ENCODE measurements at regions not wholly inside any gene's neighbourhood (a gene's known extent, or its start where the extent isn't known, plus 50 kb on each side); places are given as distances from the start of the nearest gene placed in this dataset.

GRCh38 chr6:21678990-21679389, 85.4 kb downstream of the SOX4 start:
- Histone ChIP-seq H3K27ac (replicated peaks) (no peak overlapping the region), H3K27me3 (ENCODE audit: insufficient read depth, poor library complexity, severe bottlenecking) (no peaks in the 10 kb centered on the region), H3K4me3 (replicated peaks; ENCODE audit: insufficient read depth, low read length) (no peak overlapping the region)
- no peak for TF ChIP-seq GABPA (IDR thresholded peaks at IDR 0.05; ENCODE audit: low read depth)
- no peak for DNase-seq (ENCODE audit: low read depth in 1 of 2, low spot score in 1 of 2)

- H3K4me3 ChIP-seq (replicated peaks; ENCODE audit: insufficient read depth, low read length), result no peak overlapping the region
- H3K27ac ChIP-seq (replicated peaks), result no peak overlapping the region
- TF ChIP-seq CTCF (IDR thresholded peaks at IDR 0.05; ENCODE audit: insufficient read depth, low read length) (no peak), SPI1 (IDR thresholded peaks at IDR 0.05; ENCODE audit: borderline replicate concordance, low read depth) (no peak), POLR2AphosphoS5 (IDR thresholded peaks at IDR 0.05; ENCODE audit: low read depth) (no peak), GABPA (IDR thresholded peaks at IDR 0.05; ENCODE audit: low read depth) (no peak)
- TF ChIP-seq, protein P1, sequence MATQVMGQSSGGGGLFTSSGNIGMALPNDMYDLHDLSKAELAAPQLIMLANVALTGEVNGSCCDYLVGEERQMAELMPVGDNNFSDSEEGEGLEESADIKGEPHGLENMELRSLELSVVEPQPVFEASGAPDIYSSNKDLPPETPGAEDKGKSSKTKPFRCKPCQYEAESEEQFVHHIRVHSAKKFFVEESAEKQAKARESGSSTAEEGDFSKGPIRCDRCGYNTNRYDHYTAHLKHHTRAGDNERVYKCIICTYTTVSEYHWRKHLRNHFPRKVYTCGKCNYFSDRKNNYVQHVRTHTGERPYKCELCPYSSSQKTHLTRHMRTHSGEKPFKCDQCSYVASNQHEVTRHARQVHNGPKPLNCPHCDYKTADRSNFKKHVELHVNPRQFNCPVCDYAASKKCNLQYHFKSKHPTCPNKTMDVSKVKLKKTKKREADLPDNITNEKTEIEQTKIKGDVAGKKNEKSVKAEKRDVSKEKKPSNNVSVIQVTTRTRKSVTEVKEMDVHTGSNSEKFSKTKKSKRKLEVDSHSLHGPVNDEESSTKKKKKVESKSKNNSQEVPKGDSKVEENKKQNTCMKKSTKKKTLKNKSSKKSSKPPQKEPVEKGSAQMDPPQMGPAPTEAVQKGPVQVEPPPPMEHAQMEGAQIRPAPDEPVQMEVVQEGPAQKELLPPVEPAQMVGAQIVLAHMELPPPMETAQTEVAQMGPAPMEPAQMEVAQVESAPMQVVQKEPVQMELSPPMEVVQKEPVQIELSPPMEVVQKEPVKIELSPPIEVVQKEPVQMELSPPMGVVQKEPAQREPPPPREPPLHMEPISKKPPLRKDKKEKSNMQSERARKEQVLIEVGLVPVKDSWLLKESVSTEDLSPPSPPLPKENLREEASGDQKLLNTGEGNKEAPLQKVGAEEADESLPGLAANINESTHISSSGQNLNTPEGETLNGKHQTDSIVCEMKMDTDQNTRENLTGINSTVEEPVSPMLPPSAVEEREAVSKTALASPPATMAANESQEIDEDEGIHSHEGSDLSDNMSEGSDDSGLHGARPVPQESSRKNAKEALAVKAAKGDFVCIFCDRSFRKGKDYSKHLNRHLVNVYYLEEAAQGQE (IDR thresholded peaks at IDR 0.05; ENCODE audit: insufficient replicate concordance, low read depth), result no peak
- H3K27me3 ChIP-seq (ENCODE audit: insufficient read depth, poor library complexity, severe bottlenecking), result no peaks in the 10 kb centered on the region
- DNase-seq (ENCODE audit: low read depth in 1 of 2, low spot score in 1 of 2), result no peak
These were observed 86.3 kb downstream of the SOX4 start for GRCh38 chr6:21679761-21680265.

DNA sequence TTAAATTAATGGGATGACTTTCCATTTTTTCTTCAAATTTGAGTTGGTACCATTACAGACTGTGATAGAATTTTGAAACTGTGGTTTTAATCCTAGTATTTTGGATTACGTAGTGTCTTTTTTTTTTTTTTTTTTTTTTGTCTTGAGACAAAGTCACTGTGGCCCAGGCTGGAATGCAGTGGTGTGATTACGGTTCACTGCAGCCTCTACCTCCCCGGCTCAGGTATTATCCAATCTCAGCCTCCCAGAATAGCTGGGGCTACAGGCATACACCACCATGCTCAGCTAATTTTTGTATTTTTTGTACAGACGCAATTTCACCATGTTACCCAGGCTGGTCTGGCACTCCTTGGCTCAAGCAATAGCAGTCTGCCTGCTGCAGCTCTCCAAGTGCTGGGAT, 87.1 kb downstream of the SOX4 start:
- no peak for DNase-seq (ENCODE audit: low read depth in 1 of 2, low spot score in 1 of 2)
- Histone ChIP-seq H3K27me3 (ENCODE audit: insufficient read depth, poor library complexity, severe bottlenecking) (no peaks in the 10 kb centered on the region), H3K27ac (replicated peaks) (no peak overlapping the region), H3K4me3 (replicated peaks; ENCODE audit: insufficient read depth, low read length) (no peak overlapping the region)
- TF ChIP-seq SPI1 (IDR thresholded peaks at IDR 0.05; ENCODE audit: borderline replicate concordance, low read depth) (no peak), GABPA (IDR thresholded peaks at IDR 0.05; ENCODE audit: low read depth) (no peak), POLR2AphosphoS5 (IDR thresholded peaks at IDR 0.05; ENCODE audit: low read depth) (no peak)

- no peak for DNase-seq (ENCODE audit: low read depth in 1 of 2, low spot score in 1 of 2)
- no peaks in the 10 kb centered on the region for H3K27me3 ChIP-seq (ENCODE audit: insufficient read depth, poor library complexity, severe bottlenecking)
- TF ChIP-seq GABPA (IDR thresholded peaks at IDR 0.05; ENCODE audit: low read depth) (no peak), SPI1 (IDR thresholded peaks at IDR 0.05; ENCODE audit: borderline replicate concordance, low read depth) (no peak), CTCF (IDR thresholded peaks at IDR 0.05; ENCODE audit: insufficient read depth, low read length) (no peak), POLR2AphosphoS5 (IDR thresholded peaks at IDR 0.05; ENCODE audit: low read depth) (no peak)
- TF ChIP-seq, protein P1 (IDR thresholded peaks at IDR 0.05; ENCODE audit: insufficient replicate concordance, low read depth), result no peak
- no peak overlapping the region for H3K4me3 ChIP-seq (replicated peaks; ENCODE audit: insufficient read depth, low read length)
- H3K27ac ChIP-seq (replicated peaks), result no peak overlapping the region
These were observed 96.9 kb downstream of the SOX4 start for GRCh38 chr6:21690489-21690888.

DNA sequence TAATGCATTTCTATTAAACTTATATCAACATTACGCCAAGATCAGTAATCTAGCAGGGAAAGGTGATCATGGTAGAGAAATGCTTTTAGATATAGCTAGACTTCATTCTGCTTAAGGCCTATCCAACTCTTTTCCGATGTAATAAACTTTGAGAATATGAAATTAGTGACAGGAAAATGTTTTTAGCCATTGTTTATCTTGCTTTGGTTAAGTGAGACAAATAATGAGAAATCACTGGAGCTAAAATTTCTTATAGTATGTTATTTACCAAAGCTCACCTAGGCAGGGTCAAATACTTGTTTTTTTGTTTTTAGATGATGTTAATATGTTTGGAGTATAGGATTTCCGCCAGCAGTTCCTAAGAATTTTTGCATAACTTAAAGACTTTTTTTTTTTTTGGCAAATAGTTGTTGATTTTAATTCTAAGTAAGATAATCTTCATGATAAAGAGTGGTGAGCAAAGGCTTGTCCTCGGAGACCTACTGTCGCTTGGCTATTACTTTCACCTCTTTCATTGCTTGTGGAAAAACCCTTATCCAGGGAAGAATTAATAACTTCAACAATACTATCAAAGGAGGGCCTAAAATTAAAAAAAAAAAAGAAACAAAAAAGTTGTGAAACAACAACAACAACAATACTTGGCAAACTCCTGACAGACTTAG, 98.3 kb downstream of the SOX4 start:
- no peak overlapping the region for H3K4me3 ChIP-seq (replicated peaks; ENCODE audit: insufficient read depth, low read length)
- H3K27me3 ChIP-seq (ENCODE audit: insufficient read depth, poor library complexity, severe bottlenecking), result no peaks in the 10 kb centered on the region
- no peak for DNase-seq (ENCODE audit: low read depth in 1 of 2, low spot score in 1 of 2)
- TF ChIP-seq SPI1 (IDR thresholded peaks at IDR 0.05; ENCODE audit: borderline replicate concordance, low read depth) (no peak), GABPA (IDR thresholded peaks at IDR 0.05; ENCODE audit: low read depth) (no peak), CTCF (IDR thresholded peaks at IDR 0.05; ENCODE audit: insufficient read depth, low read length) (no peak), POLR2AphosphoS5 (IDR thresholded peaks at IDR 0.05; ENCODE audit: low read depth) (no peak)
- TF ChIP-seq, protein P1 (IDR thresholded peaks at IDR 0.05; ENCODE audit: insufficient replicate concordance, low read depth), result no peak
- H3K27ac ChIP-seq (replicated peaks), result no peak overlapping the region
